Suprapubic skin (tissue), 4 donors: ENCODE measurements at regions not wholly inside any gene's neighbourhood (a gene's known extent, or its start where the extent isn't known, plus 50 kb on each side); places are given as distances from the start of the nearest gene placed in this dataset.

ENCODE experiments used
- DNase-seq, 2 donors: peaks; one replicate each; pipeline ENCODE4 v3.0.0-alpha.2; 2019; ENCODE audit warnings: low spot score in 2 of 2
- H3K27ac ChIP-seq: fragments of 200-600 bp; sonication (generic); one replicate; pipeline ENCODE4 v1.5.1; 2019
- H3K27me3 ChIP-seq: fragments of 200-600 bp; sonication (generic); one replicate; pipeline ENCODE4 v1.5.1; 2019
- H3K36me3 ChIP-seq: fragments of 200-600 bp; sonication (generic); one replicate; pipeline ENCODE4 v1.5.1; 2019
- H3K4me1 ChIP-seq: fragments of 200-600 bp; sonication (generic); one replicate; pipeline ENCODE4 v1.5.1; 2019
- H3K4me3 ChIP-seq: fragments of 200-600 bp; sonication (generic); one replicate; pipeline ENCODE4 v1.5.1; 2019; ENCODE audit warnings: mild to moderate bottlenecking
- H3K9me3 ChIP-seq: fragments of 200-600 bp; sonication (generic); one replicate; pipeline ENCODE4 v1.5.1; 2019
- EP300 ChIP-seq: sonication (generic); formaldehyde crosslinking; IDR thresholded peaks from one replicate; pipeline ENCODE4 v1.6.1; 2017; ENCODE audit warnings: antibody characterized with exemption
- POLR2A ChIP-seq, 2 donors: fragments of 450-650 bp; IDR thresholded peaks; one replicate each; pipeline ENCODE4 v1.6.1; 2017; ENCODE audit warnings: antibody characterized with exemption in 2 of 2, mild to moderate bottlenecking in 2 of 2, moderate library complexity in 2 of 2
- POLR2AphosphoS5 ChIP-seq, 3 donors: sonication (generic); formaldehyde crosslinking; IDR thresholded peaks; one replicate each; pipeline ENCODE4 v1.6.1; 2017; ENCODE audit warnings: antibody characterized with exemption in 3 of 3
- WGBS: methylation state at CpG from one replicate; pipeline ENCODE4 v1.1.5; 2018; 5-methylcytosine and 5-hydroxymethylcytosine counted together
- TF ChIP-seq, protein P1 (sequence below), 2 donors: fragments of 200-600 bp in 1 of 2; fragments of 450-650 bp in 1 of 2; sonication (generic) in 1 of 2; IDR thresholded peaks; one replicate each; pipeline ENCODE4 v1.5.1; 2016 to 2019; ENCODE audit warnings: antibody characterized with exemption in 2 of 2, mild to moderate bottlenecking in 1 of 2, moderate library complexity in 1 of 2

DNA sequence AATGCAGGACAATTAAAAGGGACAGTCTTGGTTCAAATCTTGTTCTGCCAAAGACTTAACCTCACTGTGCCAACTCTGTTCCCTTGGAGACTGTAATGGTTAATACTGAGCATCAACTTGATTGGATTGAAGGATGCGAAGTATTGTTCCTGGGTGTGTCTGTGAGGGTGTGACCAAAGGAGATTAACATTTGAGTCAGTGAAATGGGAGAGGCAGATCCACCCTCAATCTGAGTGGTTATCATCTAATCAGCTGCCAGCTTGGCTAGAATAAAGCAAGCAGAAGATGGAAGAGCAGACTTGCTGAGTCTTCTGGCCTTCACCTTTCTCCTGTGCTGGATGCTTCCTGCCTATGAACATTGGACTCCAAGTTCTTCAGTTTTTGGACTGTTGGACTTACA lies 474.4 kb downstream of the CD83 start:
- no peaks in the 10 kb centered on the region for H3K27me3 ChIP-seq
- 52% methylated on average over 1 of the region's 1 CpG for WGBS
- no peaks in the 10 kb centered on the region for H3K36me3 ChIP-seq
- TF ChIP-seq EP300 = no peak
- TF ChIP-seq POLR2AphosphoS5 (IDR thresholded peaks at IDR 0.05) = no peak
- TF ChIP-seq POLR2A (IDR thresholded peaks at IDR 0.05) = no peak
- TF ChIP-seq, protein P1, sequence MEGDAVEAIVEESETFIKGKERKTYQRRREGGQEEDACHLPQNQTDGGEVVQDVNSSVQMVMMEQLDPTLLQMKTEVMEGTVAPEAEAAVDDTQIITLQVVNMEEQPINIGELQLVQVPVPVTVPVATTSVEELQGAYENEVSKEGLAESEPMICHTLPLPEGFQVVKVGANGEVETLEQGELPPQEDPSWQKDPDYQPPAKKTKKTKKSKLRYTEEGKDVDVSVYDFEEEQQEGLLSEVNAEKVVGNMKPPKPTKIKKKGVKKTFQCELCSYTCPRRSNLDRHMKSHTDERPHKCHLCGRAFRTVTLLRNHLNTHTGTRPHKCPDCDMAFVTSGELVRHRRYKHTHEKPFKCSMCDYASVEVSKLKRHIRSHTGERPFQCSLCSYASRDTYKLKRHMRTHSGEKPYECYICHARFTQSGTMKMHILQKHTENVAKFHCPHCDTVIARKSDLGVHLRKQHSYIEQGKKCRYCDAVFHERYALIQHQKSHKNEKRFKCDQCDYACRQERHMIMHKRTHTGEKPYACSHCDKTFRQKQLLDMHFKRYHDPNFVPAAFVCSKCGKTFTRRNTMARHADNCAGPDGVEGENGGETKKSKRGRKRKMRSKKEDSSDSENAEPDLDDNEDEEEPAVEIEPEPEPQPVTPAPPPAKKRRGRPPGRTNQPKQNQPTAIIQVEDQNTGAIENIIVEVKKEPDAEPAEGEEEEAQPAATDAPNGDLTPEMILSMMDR (IDR thresholded peaks at IDR 0.05) = no peak
- no peak for DNase-seq
- H3K27ac ChIP-seq = no peak overlapping the region
- H3K9me3 ChIP-seq = no peaks in the 10 kb centered on the region
- no peaks in the 10 kb centered on the region for H3K4me1 ChIP-seq
- H3K4me3 ChIP-seq = no peak overlapping the region

- WGBS = 89% methylated on average over 4 of the region's 4 CpGs
These were observed 475.7 kb downstream of the CD83 start for GRCh38 chr6:14593286-14593685.

DNA sequence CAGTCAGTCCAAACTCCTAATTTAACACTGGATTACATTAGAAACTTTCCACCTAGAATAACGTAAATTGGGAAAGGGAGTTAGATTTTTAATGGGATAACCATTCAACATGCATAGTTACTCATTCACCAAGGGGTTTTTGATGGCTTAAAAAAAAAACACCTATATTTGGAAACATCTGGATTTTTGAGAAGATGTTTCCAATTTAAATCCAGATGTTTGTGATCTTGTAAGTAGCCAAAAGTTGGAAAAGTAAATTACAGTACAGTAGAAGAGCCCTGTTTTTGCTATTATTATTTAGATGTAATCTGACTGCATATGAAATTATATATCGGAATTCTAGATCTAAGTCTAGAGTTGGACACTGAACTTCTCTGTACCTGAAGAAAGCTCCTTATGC lies 478.2 kb downstream of the CD83 start:
- DNase-seq = no peak
- H3K4me1 ChIP-seq = no peaks in the 10 kb centered on the region
- no peaks in the 10 kb centered on the region for H3K9me3 ChIP-seq
- 90% methylated on average over 2 of the region's 2 CpGs for WGBS
- no peaks in the 10 kb centered on the region for H3K36me3 ChIP-seq
- no peak overlapping the region for H3K27ac ChIP-seq
- no peak for TF ChIP-seq POLR2AphosphoS5 (IDR thresholded peaks at IDR 0.05)
- no peak for TF ChIP-seq EP300
- TF ChIP-seq POLR2A (IDR thresholded peaks at IDR 0.05) = no peak
- TF ChIP-seq, protein P1 (IDR thresholded peaks at IDR 0.05) = no peak
- no peak overlapping the region for H3K4me3 ChIP-seq
- no peaks in the 10 kb centered on the region for H3K27me3 ChIP-seq

More at GRCh38 chr6:14593286-14593685, 475.7 kb downstream of the CD83 start:
- Histone ChIP-seq H3K4me1 (no peaks in the 10 kb centered on the region), H3K27me3 (no peaks in the 10 kb centered on the region), H3K9me3 (no peaks in the 10 kb centered on the region), H3K4me3 (no peak overlapping the region), H3K27ac (no peak overlapping the region), H3K36me3 (no peaks in the 10 kb centered on the region)
- no peak for DNase-seq
- TF ChIP-seq, protein P1 (IDR thresholded peaks at IDR 0.05) = no peak
- no peak for TF ChIP-seq EP300
- TF ChIP-seq POLR2AphosphoS5 (IDR thresholded peaks at IDR 0.05) = no peak
- no peak for TF ChIP-seq POLR2A (IDR thresholded peaks at IDR 0.05)

- DNase-seq = no peak
- 84% methylated on average over 4 of the region's 4 CpGs for WGBS
- Histone ChIP-seq H3K36me3 (no peaks in the 10 kb centered on the region), H3K9me3 (no peaks in the 10 kb centered on the region), H3K4me3 (no peak overlapping the region), H3K4me1 (no peaks in the 10 kb centered on the region), H3K27me3 (no peaks in the 10 kb centered on the region), H3K27ac (no peak overlapping the region)
- TF ChIP-seq POLR2A (IDR thresholded peaks at IDR 0.05) = no peak
- TF ChIP-seq, protein P1 (IDR thresholded peaks at IDR 0.05) = no peak
- no peak for TF ChIP-seq EP300
- TF ChIP-seq POLR2AphosphoS5 (IDR thresholded peaks at IDR 0.05) = no peak
These were observed 478.8 kb downstream of the CD83 start for GRCh38 chr6:14596410-14596809.

- no peak for DNase-seq
- Histone ChIP-seq H3K27ac (no peak overlapping the region), H3K27me3 (no peaks in the 10 kb centered on the region), H3K36me3 (no peaks in the 10 kb centered on the region), H3K4me1 (no peaks in the 10 kb centered on the region), H3K4me3 (no peak overlapping the region), H3K9me3 (no peaks in the 10 kb centered on the region)
- TF ChIP-seq, protein P1 (IDR thresholded peaks at IDR 0.05) = no peak
- TF ChIP-seq EP300 (no peak), POLR2A (IDR thresholded peaks at IDR 0.05) (no peak), POLR2AphosphoS5 (IDR thresholded peaks at IDR 0.05) (no peak)
- 77% methylated on average over 4 of the region's 4 CpGs for WGBS
These were observed 479.5 kb downstream of the CD83 start for GRCh38 chr6:14597090-14597489.
